ENCODE measurements at regions not wholly inside any gene's neighbourhood (a gene's known extent, or its start where the extent isn't known, plus 50 kb on each side); places are given as distances from the start of the nearest gene placed in this dataset.

- no peak for DNase-seq (ENCODE audit: low spot score)
Observed at GRCh38 chr9:116081435-116082115, 72.0 kb upstream of the PAPPA start.

GRCh38 chr9:116083837-116084236 lies 69.8 kb upstream of the PAPPA start:
- DNase-seq (ENCODE audit: low spot score), result no peak

GRCh38 chr9:116084497-116084896 lies 69.1 kb upstream of the PAPPA start:
- DNase-seq (ENCODE audit: low spot score), result no peak

GRCh38 chr9:116087246-116087645 lies 66.3 kb upstream of the PAPPA start:
- DNase-seq (ENCODE audit: low spot score), result peak; percentile 46

GRCh38 chr9:116087751-116088194 lies 65.8 kb upstream of the PAPPA start:
- DNase-seq (ENCODE audit: low spot score), result no peak

- no peak for DNase-seq (ENCODE audit: low spot score)
Observed at GRCh38 chr9:116088396-116088795, 65.2 kb upstream of the PAPPA start.

GRCh38 chr9:116090030-116090770 lies 63.4 kb upstream of the PAPPA start:
- no peak for DNase-seq (ENCODE audit: low spot score)

GRCh38 chr9:116094846-116095245 lies 58.7 kb upstream of the PAPPA start:
- DNase-seq (ENCODE audit: low spot score), result no peak

GRCh38 chr9:116095403-116095802 lies 58.2 kb upstream of the PAPPA start:
- DNase-seq (ENCODE audit: low spot score), result no peak

GRCh38 chr9:116096046-116096445 lies 57.5 kb upstream of the PAPPA start:
- DNase-seq (ENCODE audit: low spot score), result no peak

- DNase-seq (ENCODE audit: low spot score), result no peak
Observed at GRCh38 chr9:116096853-116097252, 56.7 kb upstream of the PAPPA start.

GRCh38 chr9:116098476-116098875 lies 55.1 kb upstream of the PAPPA start:
- no peak for DNase-seq (ENCODE audit: low spot score)

- no peak for DNase-seq (ENCODE audit: low spot score)
Observed at GRCh38 chr9:116099821-116100220, 53.8 kb upstream of the PAPPA start.

- DNase-seq (ENCODE audit: low spot score), result no peak
Observed at GRCh38 chr9:116100711-116101121, 52.9 kb upstream of the PAPPA start.

GRCh38 chr9:116101516-116101915 lies 52.1 kb upstream of the PAPPA start:
- no peak for DNase-seq (ENCODE audit: low spot score)

GRCh38 chr9:116102596-116102995 lies 51.0 kb upstream of the PAPPA start:
- no peak for DNase-seq (ENCODE audit: low spot score)
